Ishikawa (cell line): ENCODE measurements at regions not wholly inside any gene's neighbourhood (a gene's known extent, or its start where the extent isn't known, plus 50 kb on each side); places are given as distances from the start of the nearest gene placed in this dataset.

Experiments used
- CEBPB ChIP-seq: IDR thresholded peaks from 2 replicates; pipeline ENCODE4 v1.6.1; 2012
- CREB1 ChIP-seq: IDR thresholded peaks from 2 replicates; pipeline ENCODE4 v1.6.1; 2012; ENCODE audit warnings: low read depth
- EGR1 ChIP-seq: IDR thresholded peaks from 2 replicates; pipeline ENCODE4 v1.6.1; 2012
- EP300 ChIP-seq: IDR thresholded peaks from 2 replicates; pipeline ENCODE4 v1.6.1; 2012; ENCODE audit warnings: borderline replicate concordance
- FOXM1 ChIP-seq: IDR thresholded peaks from 2 replicates; pipeline ENCODE4 v1.6.1; 2012; ENCODE audit warnings: low read depth, borderline replicate concordance
- MAX ChIP-seq: IDR thresholded peaks from 2 replicates; pipeline ENCODE4 v1.6.1; 2012
- NFIC ChIP-seq: IDR thresholded peaks from 2 replicates; pipeline ENCODE4 v1.6.1; 2012
- RAD21 ChIP-seq: IDR thresholded peaks from 2 replicates; pipeline ENCODE4 v1.6.1; 2012; ENCODE audit warnings: low read depth
- REST ChIP-seq: IDR thresholded peaks from 2 replicates; pipeline ENCODE4 v1.6.1; 2012; ENCODE audit warnings: low read depth, mild to moderate bottlenecking
- TAF1 ChIP-seq: IDR thresholded peaks from 2 replicates; pipeline ENCODE4 v1.6.1; 2012; ENCODE audit warnings: low read depth, mild to moderate bottlenecking
- TCF12 ChIP-seq: IDR thresholded peaks from 2 replicates; pipeline ENCODE4 v1.6.1; 2012; ENCODE audit warnings: low read depth
- TEAD4 ChIP-seq: IDR thresholded peaks from 2 replicates; pipeline ENCODE4 v1.6.1; 2012
- USF1 ChIP-seq: IDR thresholded peaks from 2 replicates; pipeline ENCODE4 v1.6.1; 2012
- YY1 ChIP-seq: IDR thresholded peaks from 2 replicates; pipeline ENCODE4 v1.6.1; 2012; ENCODE audit warnings: low read depth
- ZBTB7A ChIP-seq: IDR thresholded peaks from 2 replicates; pipeline ENCODE4 v1.6.1; 2012; ENCODE audit warnings: low read depth

GRCh38 chr20:21968486-21968885 lies 263.0 kb downstream of the PAX1 start:
- TF ChIP-seq TCF12 (no peak), TAF1 (no peak), EP300 (no peak), FOXM1 (no peak), RAD21 (no peak), ZBTB7A (no peak), USF1 (no peak), TEAD4 (no peak), NFIC (no peak), MAX (no peak), CREB1 (no peak), EGR1 (no peak), YY1 (no peak)

- TF ChIP-seq USF1 (no peak), CREB1 (no peak), EGR1 (no peak), MAX (no peak), EP300 (no peak), REST (no peak), YY1 (no peak), ZBTB7A (no peak), TAF1 (no peak), RAD21 (no peak), FOXM1 (no peak)
Observed at GRCh38 chr20:21967481-21967880, 262.0 kb downstream of the PAX1 start.

- no peak for TF ChIP-seq NFIC
- no peak for TF ChIP-seq USF1
- no peak for TF ChIP-seq TCF12
- no peak for TF ChIP-seq CEBPB
- no peak for TF ChIP-seq TAF1
- TF ChIP-seq TEAD4, result no peak
- no peak for TF ChIP-seq FOXM1
- no peak for TF ChIP-seq EGR1
- no peak for TF ChIP-seq EP300
- no peak for TF ChIP-seq CREB1
- TF ChIP-seq YY1, result no peak
- TF ChIP-seq RAD21, result no peak
- TF ChIP-seq MAX, result no peak
- TF ChIP-seq REST, result no peak
- no peak for TF ChIP-seq ZBTB7A
Observed at GRCh38 chr20:21956591-21956990, 251.1 kb downstream of the PAX1 start.

GRCh38 chr20:21947406-21947805 lies 241.9 kb downstream of the PAX1 start:
- TF ChIP-seq ZBTB7A (no peak), FOXM1 (no peak), MAX (no peak), EP300 (no peak), RAD21 (no peak), TCF12 (no peak), CREB1 (no peak), TEAD4 (no peak), REST (no peak), YY1 (no peak), NFIC (no peak), CEBPB (no peak)
